ENCODE measurements at regions not wholly inside any gene's neighbourhood (a gene's known extent, or its start where the extent isn't known, plus 50 kb on each side); places are given as distances from the start of the nearest gene placed in this dataset.

- TF ChIP-seq CTCF (IDR thresholded peaks at IDR 0.05) (no peak), EP300 (IDR thresholded peaks at IDR 0.05) (no peak), POLR2A (IDR thresholded peaks at IDR 0.05) (no peak)
- H3K27ac ChIP-seq = no peak overlapping the region
- WGBS, 3 donors = 34 to 49% (median 35%) methylated on average over 5 of the region's 5 CpGs
Observed at GRCh38 chr10:29150010-29150409, 138.9 kb upstream of the LYZL1 start.

GRCh38 chr10:29151005-29151404 lies 137.9 kb upstream of the LYZL1 start:
- Histone ChIP-seq H3K27ac (no peak overlapping the region), H3K27me3 (no peaks in the 10 kb centered on the region), H3K4me1 (ENCODE audit: insufficient read depth) (no peaks in the 10 kb centered on the region), H3K36me3 (no peaks in the 10 kb centered on the region), H3K9me3 (no peaks in the 10 kb centered on the region), H3K4me3 (no peak overlapping the region)
- no peak for DNase-seq
- intact Hi-C loops (cut with DNase I) = no loop called here
- TF ChIP-seq POLR2A (IDR thresholded peaks at IDR 0.05) = no peak
- TF ChIP-seq EP300 (IDR thresholded peaks at IDR 0.05) = no peak
- TF ChIP-seq CTCF (IDR thresholded peaks at IDR 0.05) = no peak
- 89 to 100% (median 93%) methylated on average over 1 of the region's 1 CpG for WGBS, 3 donors

More at GRCh38 chr10:29150010-29150409, 138.9 kb upstream of the LYZL1 start:
- H3K4me1 ChIP-seq (ENCODE audit: insufficient read depth) = no peaks in the 10 kb centered on the region
- DNase-seq = peak in 1 of 5 donors; percentile 37
- H3K36me3 ChIP-seq = no peaks in the 10 kb centered on the region
- H3K4me3 ChIP-seq = no peak overlapping the region
- no peaks in the 10 kb centered on the region for H3K27me3 ChIP-seq
- H3K9me3 ChIP-seq = no peaks in the 10 kb centered on the region
- intact Hi-C loops (cut with DNase I) = no loop called here

DNA sequence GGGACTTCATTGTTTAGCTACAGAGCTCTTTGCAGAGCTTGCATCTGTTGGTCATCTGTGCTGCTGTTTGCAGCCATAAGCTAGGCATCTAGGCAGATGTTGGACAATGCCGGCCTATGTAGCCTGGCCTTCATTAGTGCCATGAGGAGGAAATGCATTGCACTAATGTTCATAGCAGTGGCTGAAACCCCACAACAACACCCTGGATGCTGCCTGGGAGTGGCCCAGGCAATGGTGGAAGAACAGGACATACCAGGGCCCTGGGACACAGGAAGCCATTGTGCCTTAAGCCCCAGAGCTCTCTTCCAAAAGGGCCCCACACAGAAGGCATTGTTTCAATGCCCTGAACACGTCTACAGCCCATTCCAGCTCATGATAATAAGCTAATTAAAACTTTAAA lies 131.5 kb upstream of the LYZL1 start:
- Histone ChIP-seq H3K4me1 (ENCODE audit: insufficient read depth) (no peaks in the 10 kb centered on the region), H3K4me3 (no peak overlapping the region), H3K9me3 (no peaks in the 10 kb centered on the region), H3K36me3 (no peaks in the 10 kb centered on the region), H3K27ac (no peak overlapping the region), H3K27me3 (no peaks in the 10 kb centered on the region)
- TF ChIP-seq EP300 (IDR thresholded peaks at IDR 0.05) (no peak), POLR2A (IDR thresholded peaks at IDR 0.05) (no peak), CTCF (IDR thresholded peaks at IDR 0.05) (no peak)
- WGBS, 3 donors = 85 to 92% (median 90%) methylated on average over 2 of the region's 2 CpGs
- intact Hi-C loops (cut with DNase I) = no loop called here
- no peak for DNase-seq

- Histone ChIP-seq H3K27me3 (no peaks in the 10 kb centered on the region), H3K9me3 (no peaks in the 10 kb centered on the region), H3K4me3 (no peak overlapping the region), H3K4me1 (ENCODE audit: insufficient read depth) (no peaks in the 10 kb centered on the region), H3K27ac (no peak overlapping the region), H3K36me3 (no peaks in the 10 kb centered on the region)
- no peak for TF ChIP-seq EP300 (IDR thresholded peaks at IDR 0.05)
- TF ChIP-seq CTCF (IDR thresholded peaks at IDR 0.05) = no peak
- TF ChIP-seq POLR2A (IDR thresholded peaks at IDR 0.05) = no peak
- 85 to 93% (median 90%) methylated on average over 4 of the region's 4 CpGs for WGBS, 3 donors
- intact Hi-C loops (cut with DNase I) = no loop called here
- DNase-seq = no peak
Observed at GRCh38 chr10:29158066-29158465, 130.8 kb upstream of the LYZL1 start.
